ENCODE measurements at regions not wholly inside any gene's neighbourhood (a gene's known extent, or its start where the extent isn't known, plus 50 kb on each side); places are given as distances from the start of the nearest gene placed in this dataset.

DNA sequence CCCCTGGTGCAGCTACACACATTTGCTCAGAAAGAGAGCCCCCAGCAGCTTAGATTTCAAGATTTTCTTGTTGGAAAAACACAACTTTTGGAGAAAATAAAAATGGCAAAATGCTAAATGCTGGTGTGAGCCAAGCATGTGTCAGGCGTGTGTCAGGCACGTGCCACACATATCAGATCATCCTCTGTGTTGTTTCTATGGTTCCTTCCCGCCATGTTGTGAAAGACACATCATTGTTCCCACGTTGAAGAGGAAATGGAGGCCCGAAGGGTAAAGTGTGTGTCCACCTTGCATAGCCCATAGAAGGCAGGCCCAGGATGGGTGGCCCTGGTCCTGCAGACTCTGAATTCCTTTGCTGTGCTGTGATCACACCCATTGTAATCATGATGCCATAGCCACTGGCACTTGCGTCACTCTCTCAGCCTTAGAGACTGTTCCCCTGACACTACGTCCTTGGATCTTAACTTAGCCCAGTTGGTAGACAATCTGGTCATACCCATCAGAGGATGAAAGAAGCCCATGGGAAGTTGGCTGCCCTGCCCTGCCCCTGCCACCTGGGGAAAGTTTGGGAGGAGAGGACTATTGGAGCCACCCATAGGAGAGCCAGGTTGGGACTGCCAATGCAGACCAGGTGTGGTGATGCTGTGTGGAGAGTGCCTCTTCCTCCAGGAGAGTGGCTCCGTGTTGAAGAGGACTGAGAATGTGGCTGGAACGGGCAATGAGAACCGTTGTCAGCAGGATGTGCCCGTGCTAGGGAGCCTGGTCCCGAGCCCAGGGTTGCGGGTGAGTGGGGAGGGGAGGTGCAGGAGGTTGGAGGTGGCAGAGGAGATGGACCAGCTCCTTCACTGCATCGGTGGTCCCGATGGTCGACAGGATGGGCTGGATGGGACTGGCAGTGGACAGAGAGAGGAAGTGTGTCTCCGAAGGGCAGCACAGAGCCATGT is 65.6 kb upstream of the IGFBP3 start:
- Histone ChIP-seq H3K79me2 (ENCODE audit: low read depth) (no peaks in the 10 kb centered on the region), H3K27ac (no peak overlapping the region), H3K4me3 (no peak overlapping the region), H3K9me3 (ENCODE audit: low read depth) (no peaks in the 10 kb centered on the region), H4K20me1 (ENCODE audit: low read depth) (no peaks in the 10 kb centered on the region), H3K4me2 (no peak overlapping the region), H3K9ac (no peak overlapping the region), H3K27me3 (no peaks in the 10 kb centered on the region), H3K36me3 (no peaks in the 10 kb centered on the region), H2AFZ (replicated peaks) (no peak overlapping the region), H3K4me1 (no peaks in the 10 kb centered on the region), H3F3A (ENCODE audit: low read depth) (no peaks in the 10 kb centered on the region)
- H3K36me3 Mint-ChIP-seq, result no peaks in the 10 kb centered on the region
- DNase-seq (ENCODE audit: low spot score), result no peak
- peaks cover 3% of the 10 kb centered on the region for H3K4me1 Mint-ChIP-seq
- no peak overlapping the region for H3K4me3 Mint-ChIP-seq
- peaks cover 8% of the 10 kb centered on the region for H3K27me3 Mint-ChIP-seq (ENCODE audit: insufficient read depth, low read depth)
- no peak overlapping the region for H3K27ac Mint-ChIP-seq
- TF ChIP-seq, protein P1, sequence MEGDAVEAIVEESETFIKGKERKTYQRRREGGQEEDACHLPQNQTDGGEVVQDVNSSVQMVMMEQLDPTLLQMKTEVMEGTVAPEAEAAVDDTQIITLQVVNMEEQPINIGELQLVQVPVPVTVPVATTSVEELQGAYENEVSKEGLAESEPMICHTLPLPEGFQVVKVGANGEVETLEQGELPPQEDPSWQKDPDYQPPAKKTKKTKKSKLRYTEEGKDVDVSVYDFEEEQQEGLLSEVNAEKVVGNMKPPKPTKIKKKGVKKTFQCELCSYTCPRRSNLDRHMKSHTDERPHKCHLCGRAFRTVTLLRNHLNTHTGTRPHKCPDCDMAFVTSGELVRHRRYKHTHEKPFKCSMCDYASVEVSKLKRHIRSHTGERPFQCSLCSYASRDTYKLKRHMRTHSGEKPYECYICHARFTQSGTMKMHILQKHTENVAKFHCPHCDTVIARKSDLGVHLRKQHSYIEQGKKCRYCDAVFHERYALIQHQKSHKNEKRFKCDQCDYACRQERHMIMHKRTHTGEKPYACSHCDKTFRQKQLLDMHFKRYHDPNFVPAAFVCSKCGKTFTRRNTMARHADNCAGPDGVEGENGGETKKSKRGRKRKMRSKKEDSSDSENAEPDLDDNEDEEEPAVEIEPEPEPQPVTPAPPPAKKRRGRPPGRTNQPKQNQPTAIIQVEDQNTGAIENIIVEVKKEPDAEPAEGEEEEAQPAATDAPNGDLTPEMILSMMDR (IDR thresholded peaks at IDR 0.05), result no peak
- TF ChIP-seq EZH2 (IDR thresholded peaks at IDR 0.05) (no peak), EZH2phosphoT487 (IDR thresholded peaks at IDR 0.05) (no peak)
- peaks cover 7% of the 10 kb centered on the region for H3K9me3 Mint-ChIP-seq

DNA sequence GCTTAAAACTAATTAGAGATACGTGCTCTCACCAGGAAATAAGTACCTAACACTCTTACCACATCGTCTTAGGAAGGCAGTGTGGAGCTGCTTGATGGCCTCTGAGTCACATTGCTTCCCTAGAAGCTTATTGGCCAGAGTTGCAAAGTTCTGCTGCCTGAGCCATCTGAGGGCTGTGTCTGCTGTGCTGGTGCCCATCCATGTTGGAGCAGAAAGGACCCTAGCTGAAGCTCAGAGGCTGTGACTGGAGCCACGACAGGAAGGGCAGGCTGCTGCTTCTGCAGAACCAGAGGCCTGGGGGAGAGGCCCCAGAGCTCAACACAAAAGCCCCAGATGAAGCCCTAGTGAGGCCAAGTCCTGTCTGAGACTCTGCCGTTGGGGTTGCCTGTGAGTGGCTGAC is 64.8 kb upstream of the IGFBP3 start:
- H3K27ac ChIP-seq, result no peak overlapping the region
- H3K9ac ChIP-seq, result no peak overlapping the region
- H3K36me3 Mint-ChIP-seq, result no peaks in the 10 kb centered on the region
- H3K27me3 ChIP-seq, result no peaks in the 10 kb centered on the region
- no peak overlapping the region for H3K4me2 ChIP-seq
- peaks cover 8% of the 10 kb centered on the region for H3K27me3 Mint-ChIP-seq (ENCODE audit: insufficient read depth, low read depth)
- no peak overlapping the region for H3K4me3 ChIP-seq
- H3K9me3 Mint-ChIP-seq, result peaks cover 7% of the 10 kb centered on the region
- no peaks in the 10 kb centered on the region for H3F3A ChIP-seq (ENCODE audit: low read depth)
- H3K4me1 ChIP-seq, result no peaks in the 10 kb centered on the region
- no peaks in the 10 kb centered on the region for H3K36me3 ChIP-seq
- H3K4me3 Mint-ChIP-seq, result no peak overlapping the region
- DNase-seq (ENCODE audit: low spot score), result no peak
- H2AFZ ChIP-seq (replicated peaks), result no peak overlapping the region
- no peaks in the 10 kb centered on the region for H3K79me2 ChIP-seq (ENCODE audit: low read depth)
- TF ChIP-seq EZH2phosphoT487 (IDR thresholded peaks at IDR 0.05), result no peak
- TF ChIP-seq, protein P1 (IDR thresholded peaks at IDR 0.05), result no peak
- no peak for TF ChIP-seq EZH2 (IDR thresholded peaks at IDR 0.05)
- no peaks in the 10 kb centered on the region for H4K20me1 ChIP-seq (ENCODE audit: low read depth)
- H3K27ac Mint-ChIP-seq, result no peak overlapping the region
- H3K9me3 ChIP-seq (ENCODE audit: low read depth), result no peaks in the 10 kb centered on the region
- peaks cover under 1% of the 10 kb centered on the region for H3K4me1 Mint-ChIP-seq

DNA sequence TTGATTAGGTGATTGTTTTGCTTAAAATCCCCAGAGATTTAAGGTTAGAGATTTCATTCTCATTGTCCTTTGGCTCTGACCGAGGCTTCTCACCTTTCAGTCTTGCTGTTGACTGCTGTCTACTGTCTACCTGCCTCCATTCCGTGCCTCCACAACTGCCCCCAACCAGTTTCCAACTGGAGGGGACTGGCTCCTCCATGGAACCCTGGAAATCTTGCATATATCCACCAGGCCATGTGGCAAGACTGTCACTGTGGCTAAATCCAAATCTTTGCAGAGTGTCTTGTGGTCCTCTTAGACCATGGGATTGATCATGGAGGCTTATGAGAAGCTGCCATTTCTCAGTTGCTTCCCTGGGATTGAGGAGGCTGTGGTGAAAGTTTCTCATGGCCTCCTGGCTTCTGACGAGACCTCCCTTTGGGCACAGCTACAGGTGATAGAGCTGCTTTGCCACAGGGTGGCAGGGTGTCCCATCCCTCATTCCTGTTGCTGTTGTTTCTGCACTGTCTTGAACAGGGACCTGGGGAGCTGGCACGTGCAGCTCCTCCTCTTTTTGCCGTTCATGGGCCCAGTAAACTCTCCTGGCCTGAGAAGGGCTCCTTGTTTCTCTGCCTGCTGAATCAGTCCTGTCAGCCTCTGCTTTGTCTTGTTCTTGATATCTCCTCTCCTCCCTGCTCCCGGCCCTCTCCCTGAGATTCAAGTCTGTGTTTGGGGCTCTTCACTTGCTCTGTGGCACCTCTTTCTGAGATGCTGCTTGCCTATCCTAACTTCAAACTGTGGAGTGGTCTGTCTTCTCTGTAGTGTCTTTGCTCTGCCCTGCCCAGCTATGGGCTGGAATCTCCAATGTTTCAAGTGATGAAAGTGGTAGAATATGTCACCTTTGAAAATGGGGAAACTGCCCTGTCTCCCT is 63.6 kb upstream of the IGFBP3 start:
- H3K9ac ChIP-seq, result no peak overlapping the region
- H3K36me3 ChIP-seq, result no peaks in the 10 kb centered on the region
- H4K20me1 ChIP-seq (ENCODE audit: low read depth), result no peaks in the 10 kb centered on the region
- DNase-seq (ENCODE audit: low spot score), result no peak
- no peaks in the 10 kb centered on the region for H3F3A ChIP-seq (ENCODE audit: low read depth)
- H3K4me3 ChIP-seq, result no peak overlapping the region
- H3K4me2 ChIP-seq, result no peak overlapping the region
- H3K9me3 ChIP-seq (ENCODE audit: low read depth), result no peaks in the 10 kb centered on the region
- H3K9me3 Mint-ChIP-seq, result peaks cover 9% of the 10 kb centered on the region
- no peaks in the 10 kb centered on the region for H3K36me3 Mint-ChIP-seq
- H3K27me3 ChIP-seq, result no peaks in the 10 kb centered on the region
- H3K79me2 ChIP-seq (ENCODE audit: low read depth), result no peaks in the 10 kb centered on the region
- no peaks in the 10 kb centered on the region for H3K4me1 ChIP-seq
- no peak overlapping the region for H3K4me3 Mint-ChIP-seq
- peaks cover 11% of the 10 kb centered on the region for H3K27me3 Mint-ChIP-seq (ENCODE audit: insufficient read depth, low read depth)
- no peak overlapping the region for H3K27ac ChIP-seq
- no peak for TF ChIP-seq EZH2phosphoT487 (IDR thresholded peaks at IDR 0.05)
- TF ChIP-seq EZH2 (IDR thresholded peaks at IDR 0.05), result no peak
- TF ChIP-seq, protein P1 (IDR thresholded peaks at IDR 0.05), result peak; percentile 8
- peaks cover 2% of the 10 kb centered on the region for H3K4me1 Mint-ChIP-seq
- no peak overlapping the region for H3K27ac Mint-ChIP-seq
- peak overlapping the region; percentile 42 for H2AFZ ChIP-seq (replicated peaks)
